Activated CD4-positive, alpha-beta memory T cell treated with anti-CD3 and anti-CD28 coated beads for 36 hours (primary cell): ENCODE measurements at regions not wholly inside any gene's neighbourhood (a gene's known extent, or its start where the extent isn't known, plus 50 kb on each side); places are given as distances from the start of the nearest gene placed in this dataset.

Experiments used
- CTCF ChIA-PET: fragments of 350-600 bp; sonication (Branson Sonifier 250); formaldehyde crosslinking; loops from one replicate; lab custom pipeline; 2021; ENCODE audit warnings: antibody characterized with exemption, inconsistent platforms; lab: Charles Lee
- POLR2A ChIA-PET: fragments of 350-600 bp; sonication (Branson Sonifier 250); formaldehyde crosslinking; loops from one replicate; lab custom pipeline; 2021; ENCODE audit warnings: antibody characterized with exemption; lab: Charles Lee
- DNase-seq: peaks from one replicate; pipeline ENCODE4 v3.0.0-alpha.2; 2020
- H3K27ac Mint-ChIP-seq: one replicate; pipeline ENCODE4 v1.8.0; 2021; ENCODE audit warnings: mixed read lengths
- H3K27me3 Mint-ChIP-seq: one replicate; pipeline ENCODE4 v1.8.0; 2021; ENCODE audit warnings: mixed read lengths
- H3K36me3 Mint-ChIP-seq: one replicate; pipeline ENCODE4 v1.8.0; 2021; ENCODE audit warnings: mixed read lengths
- H3K4me1 Mint-ChIP-seq: one replicate; pipeline ENCODE4 v1.8.0; 2021; ENCODE audit warnings: low read depth, mixed read lengths
- H3K4me3 Mint-ChIP-seq: one replicate; pipeline ENCODE4 v1.8.0; 2021; ENCODE audit warnings: mild to moderate bottlenecking, mixed read lengths
- H3K9me3 Mint-ChIP-seq: one replicate; pipeline ENCODE4 v1.8.0; 2021; ENCODE audit warnings: mixed read lengths
- intact Hi-C: fragments of 100-400 bp; cut with micrococcal nuclease; formaldehyde crosslinking; loops from one replicate; pipeline ENCODE4 v1.15.1; 2023

GRCh38 chr5:54883374-54884194 lies 101.8 kb downstream of the ESM1 start:
- Mint-ChIP-seq H3K4me3 (peak overlapping the region; percentile 54), H3K27ac (no peak overlapping the region), H3K4me1 (peaks cover 11% of the 10 kb centered on the region), H3K27me3 (peaks cover 63% of the 10 kb centered on the region), H3K36me3 (no peaks in the 10 kb centered on the region), H3K9me3 (no peaks in the 10 kb centered on the region)
- ChIA-PET POLR2A (no interaction called here), CTCF (interaction anchor here (1.0 kb wide), 1 partner anchor 464 kb away, joined by 3 read pairs; no protein-coding TSS in a partner anchor)
- intact Hi-C loops, result loop anchor here (2.0 kb wide), 1 partner anchor 19 kb away; no protein-coding TSS in a partner anchor
- no peak for DNase-seq

GRCh38 chr5:54882841-54883240 lies 102.6 kb downstream of the ESM1 start:
- peaks cover 56% of the 10 kb centered on the region for H3K27me3 Mint-ChIP-seq
- POLR2A ChIA-PET, result no interaction called here
- no peak overlapping the region for H3K27ac Mint-ChIP-seq
- intact Hi-C loops, result loop anchor here (2.0 kb wide), 1 partner anchor 20 kb away; no protein-coding TSS in a partner anchor
- CTCF ChIA-PET, result interaction anchor here (1.1 to 1.4 kb wide), 2 partner anchors 16 to 21 kb away, joined by 4 read pairs; no protein-coding TSS in a partner anchor
- H3K9me3 Mint-ChIP-seq, result no peaks in the 10 kb centered on the region
- H3K4me3 Mint-ChIP-seq, result peak overlapping the region; percentile 54
- H3K4me1 Mint-ChIP-seq, result peaks cover 11% of the 10 kb centered on the region
- DNase-seq, result no peak
- H3K36me3 Mint-ChIP-seq, result no peaks in the 10 kb centered on the region

- Mint-ChIP-seq H3K36me3 (no peaks in the 10 kb centered on the region), H3K4me3 (no peak overlapping the region), H3K27me3 (peaks cover 51% of the 10 kb centered on the region), H3K4me1 (peaks cover 11% of the 10 kb centered on the region), H3K9me3 (no peaks in the 10 kb centered on the region), H3K27ac (no peak overlapping the region)
- CTCF ChIA-PET, result interaction anchor here (0.6 to 1.4 kb wide), 3 partner anchors 15 to 62 kb away, joined by 3 to 4 read pairs (median 4); no protein-coding TSS in a partner anchor
- DNase-seq, result no peak
- POLR2A ChIA-PET, result no interaction called here
- intact Hi-C loops, result loop anchor here (2.0 kb wide), 1 partner anchor 21 kb away; no protein-coding TSS in a partner anchor
These were observed 103.3 kb downstream of the ESM1 start for GRCh38 chr5:54882101-54882500.

GRCh38 chr5:54881286-54882005 lies 103.9 kb downstream of the ESM1 start:
- peak; percentile 64 for DNase-seq
- peaks cover 47% of the 10 kb centered on the region for H3K27me3 Mint-ChIP-seq
- no peak overlapping the region for H3K27ac Mint-ChIP-seq
- no peak overlapping the region for H3K4me3 Mint-ChIP-seq
- H3K9me3 Mint-ChIP-seq, result no peaks in the 10 kb centered on the region
- no peaks in the 10 kb centered on the region for H3K36me3 Mint-ChIP-seq
- POLR2A ChIA-PET, result no interaction called here
- CTCF ChIA-PET, result interaction anchor here (0.6 to 1.4 kb wide), 3 partner anchors 14 to 63 kb away, joined by 3 to 4 read pairs (median 4); no protein-coding TSS in a partner anchor
- intact Hi-C loops, result loop anchor here (2.0 kb wide), 1 partner anchor 21 kb away; no protein-coding TSS in a partner anchor
- H3K4me1 Mint-ChIP-seq, result peaks cover 11% of the 10 kb centered on the region

- Mint-ChIP-seq H3K27me3 (peaks cover 23% of the 10 kb centered on the region), H3K4me1 (peaks cover 5% of the 10 kb centered on the region), H3K4me3 (no peak overlapping the region), H3K27ac (no peak overlapping the region), H3K36me3 (no peaks in the 10 kb centered on the region), H3K9me3 (no peaks in the 10 kb centered on the region)
- ChIA-PET POLR2A (no interaction called here), CTCF (interaction anchor here (1.0 to 4.5 kb wide), 3 partner anchors 10 to 67 kb away, joined by 3 to 26 read pairs (median 3); no protein-coding TSS in a partner anchor)
- no peak for DNase-seq
- intact Hi-C loops, result no loop called here
These were observed 108.4 kb downstream of the ESM1 start for GRCh38 chr5:54876976-54877375.

GRCh38 chr5:54876556-54876955 lies 108.8 kb downstream of the ESM1 start:
- ChIA-PET POLR2A (no interaction called here), CTCF (interaction anchor here (1.0 to 4.5 kb wide), 3 partner anchors 10 to 67 kb away, joined by 3 to 26 read pairs (median 3); no protein-coding TSS in a partner anchor)
- DNase-seq, result no peak
- Mint-ChIP-seq H3K27ac (no peak overlapping the region), H3K36me3 (no peaks in the 10 kb centered on the region), H3K4me1 (peaks cover 3% of the 10 kb centered on the region), H3K9me3 (no peaks in the 10 kb centered on the region), H3K27me3 (peaks cover 23% of the 10 kb centered on the region), H3K4me3 (no peak overlapping the region)
- intact Hi-C loops, result no loop called here

- H3K27ac Mint-ChIP-seq, result no peak overlapping the region
These were observed 110.9 kb downstream of the ESM1 start for GRCh38 chr5:54874337-54875021.

GRCh38 chr5:54873691-54874090 lies 111.7 kb downstream of the ESM1 start:
- Mint-ChIP-seq H3K4me3 (no peak overlapping the region), H3K27me3 (peaks cover 33% of the 10 kb centered on the region), H3K9me3 (no peaks in the 10 kb centered on the region), H3K4me1 (peaks cover 6% of the 10 kb centered on the region), H3K36me3 (no peaks in the 10 kb centered on the region), H3K27ac (no peak overlapping the region)
- POLR2A ChIA-PET, result no interaction called here
- CTCF ChIA-PET, result interaction anchor here (0.8 to 1.9 kb wide), 4 partner anchors 29 to 356 kb away, joined by 4 to 10 read pairs (median 4); partner anchors contain the start of genes GPX8 and SNX18
- intact Hi-C loops, result no loop called here
- DNase-seq, result no peak

More at GRCh38 chr5:54874337-54875021, 110.9 kb downstream of the ESM1 start:
- Mint-ChIP-seq H3K4me1 (no peaks in the 10 kb centered on the region), H3K4me3 (no peak overlapping the region), H3K36me3 (no peaks in the 10 kb centered on the region), H3K9me3 (no peaks in the 10 kb centered on the region), H3K27me3 (peaks cover 35% of the 10 kb centered on the region)
- CTCF ChIA-PET, result interaction anchor here (0.8 to 1.9 kb wide), 2 partner anchors 30 to 357 kb away, joined by 4 to 10 read pairs; partner anchors contain the start of gene SNX18
- intact Hi-C loops, result no loop called here
- DNase-seq, result no peak
- POLR2A ChIA-PET, result no interaction called here

GRCh38 chr5:54872810-54873209 lies 112.6 kb downstream of the ESM1 start:
- H3K27me3 Mint-ChIP-seq, result peaks cover 33% of the 10 kb centered on the region

GRCh38 chr5:54870271-54870670 lies 115.1 kb downstream of the ESM1 start:
- intact Hi-C loops, result no loop called here
- peaks cover 39% of the 10 kb centered on the region for H3K27me3 Mint-ChIP-seq
- H3K27ac Mint-ChIP-seq, result no peak overlapping the region

More at GRCh38 chr5:54872810-54873209, 112.6 kb downstream of the ESM1 start:
- POLR2A ChIA-PET, result interaction anchor here (0.6 kb wide), 1 partner anchor 36 kb away, joined by 3 read pairs; no protein-coding TSS in a partner anchor
- Mint-ChIP-seq H3K4me3 (no peak overlapping the region), H3K36me3 (no peaks in the 10 kb centered on the region), H3K4me1 (peaks cover 11% of the 10 kb centered on the region), H3K27ac (no peak overlapping the region), H3K9me3 (no peaks in the 10 kb centered on the region)
- no peak for DNase-seq
- intact Hi-C loops, result no loop called here
- CTCF ChIA-PET, result interaction anchor here (0.9 to 1.9 kb wide), 5 partner anchors 17 to 357 kb away, joined by 3 to 10 read pairs (median 4); partner anchors contain the start of genes GPX8 and SNX18

GRCh38 chr5:54869691-54870090 lies 115.7 kb downstream of the ESM1 start:
- no peak overlapping the region for H3K27ac Mint-ChIP-seq
- H3K4me3 Mint-ChIP-seq, result no peak overlapping the region
- H3K36me3 Mint-ChIP-seq, result no peaks in the 10 kb centered on the region
- H3K9me3 Mint-ChIP-seq, result no peaks in the 10 kb centered on the region
- POLR2A ChIA-PET, result no interaction called here
- intact Hi-C loops, result loop anchor here (1.0 to 10.0 kb wide), 4 partner anchors 151 to 625 kb away; partner anchors contain the start of gene ARL15
- CTCF ChIA-PET, result interaction anchor here (0.6 to 1.5 kb wide), 3 partner anchors 168 to 366 kb away, joined by 4 to 5 read pairs (median 4); partner anchors contain the start of gene SNX18
- no peak for DNase-seq
- H3K4me1 Mint-ChIP-seq, result peaks cover 20% of the 10 kb centered on the region
- H3K27me3 Mint-ChIP-seq, result peaks cover 35% of the 10 kb centered on the region

More at GRCh38 chr5:54870271-54870670, 115.1 kb downstream of the ESM1 start:
- no peak for DNase-seq
- Mint-ChIP-seq H3K4me3 (no peak overlapping the region), H3K36me3 (no peaks in the 10 kb centered on the region), H3K9me3 (no peaks in the 10 kb centered on the region), H3K4me1 (peaks cover 20% of the 10 kb centered on the region)
- POLR2A ChIA-PET, result no interaction called here
- CTCF ChIA-PET, result interaction anchor here (1.1 to 1.5 kb wide), 2 partner anchors 167 to 353 kb away, joined by 4 to 5 read pairs; partner anchors contain the start of gene SNX18
